IMR-90 (cell line): ENCODE measurements at regions not wholly inside any gene's neighbourhood (a gene's known extent, or its start where the extent isn't known, plus 50 kb on each side); places are given as distances from the start of the nearest gene placed in this dataset.

Experiments used
- ATAC-seq: fragments of 200-7000 bp; cut with Tn5 transposase; 2 replicates; pipeline ENCODE4 v1.9.1; 2020; ENCODE audit warnings: low read depth, mild to moderate bottlenecking, moderate library complexity
- BruUV-seq: library from RNA; stranded (reverse); fragments of 400-500 nt; replicated peaks from 2 replicates; lab custom pipeline; 2021; lab: Mats Ljungman, UMichigan
- CTCF ChIA-PET: fragments of 300-600 bp; formaldehyde crosslinking; extraction: SDS; loops from one replicate; lab custom pipeline; 2021; ENCODE audit warnings: antibody characterized with exemption; lab: Yijun Ruan, JAX
- POLR2A ChIA-PET: fragments of 300-600 bp; sonication (Branson Sonifier 250); formaldehyde crosslinking; loops from one replicate; lab custom pipeline; 2022; ENCODE audit warnings: antibody characterized with exemption; ENCODE audit not compliant: unreplicated experiment; lab: Charles Lee
- DNase-seq: peaks from one replicate; pipeline ENCODE4 v3.0.0; 2013
- H2AFZ ChIP-seq: replicated peaks from 2 replicates; pipeline ENCODE3; 2013; ENCODE audit warnings: low read length, mild to moderate bottlenecking; ENCODE audit not compliant: poor library complexity
- H2AK5ac ChIP-seq: 2 replicates; pipeline ENCODE4 v1.6.1; 2013; ENCODE audit warnings: low read depth, low read length, inconsistent platforms
- H2AK9ac ChIP-seq: replicated peaks from 2 replicates; pipeline ENCODE3; 2013; ENCODE audit warnings: mild to moderate bottlenecking, low read depth, low read length, moderate library complexity; ENCODE audit not compliant: poor library complexity
- H2BK120ac ChIP-seq: 2 replicates; pipeline ENCODE4 v1.6.1; 2013; ENCODE audit warnings: low read depth, low read length, inconsistent platforms
- H2BK15ac ChIP-seq: 3 replicates; pipeline ENCODE4 v1.6.1; 2013; ENCODE audit warnings: low read depth, low read length, inconsistent platforms
- H2BK20ac ChIP-seq: 2 replicates; pipeline ENCODE4 v1.6.1; 2013; ENCODE audit warnings: low read depth, mild to moderate bottlenecking, inconsistent platforms, low read length, moderate library complexity
- H2BK5ac ChIP-seq: 2 replicates; pipeline ENCODE4 v1.6.1; 2013; ENCODE audit warnings: mild to moderate bottlenecking, low read depth, low read length, inconsistent platforms; ENCODE audit not compliant: poor library complexity, severe bottlenecking
- H3K14ac ChIP-seq: replicated peaks from 2 replicates; pipeline ENCODE4 v1.6.1; 2013; ENCODE audit warnings: low read depth, low read length, inconsistent platforms
- H3K18ac ChIP-seq: 2 replicates; pipeline ENCODE4 v1.6.1; 2013; ENCODE audit warnings: low read depth, low read length, control low read depth
- H3K23ac ChIP-seq: 2 replicates; pipeline ENCODE4 v1.6.1; 2013; ENCODE audit warnings: low read depth, low read length, inconsistent platforms
- H3K27ac ChIP-seq: 2 replicates; pipeline ENCODE4 v1.5.1; 2013; ENCODE audit warnings: mild to moderate bottlenecking, control low read depth, low read length; ENCODE audit not compliant: insufficient read depth
- H3K27me3 ChIP-seq: 2 replicates; pipeline ENCODE4 v1.6.1; 2013; ENCODE audit warnings: low read length; ENCODE audit not compliant: control insufficient read depth, insufficient read depth
- H3K36me3 ChIP-seq: 2 replicates; pipeline ENCODE4 v1.6.1; 2013; ENCODE audit warnings: low read length, mixed read lengths; ENCODE audit not compliant: control insufficient read depth, insufficient read depth
- H3K4ac ChIP-seq: 2 replicates; pipeline ENCODE4 v1.6.1; 2013; ENCODE audit warnings: low read depth, low read length, inconsistent platforms
- H3K4me1 ChIP-seq: 2 replicates; pipeline ENCODE4 v1.6.1; 2013; ENCODE audit warnings: low read length, mixed read lengths; ENCODE audit not compliant: control insufficient read depth, insufficient read depth
- H3K4me2 ChIP-seq: 2 replicates; pipeline ENCODE4 v1.6.1; 2013; ENCODE audit warnings: low read depth, mild to moderate bottlenecking, control low read depth, low read length, moderate library complexity
- H3K4me3 ChIP-seq: 2 replicates; pipeline ENCODE4 v1.5.1; 2013; ENCODE audit warnings: low read depth, mild to moderate bottlenecking, control low read depth, low read length, moderate library complexity; ENCODE audit not compliant: insufficient read depth
- H3K56ac ChIP-seq: 2 replicates; pipeline ENCODE4 v1.6.1; 2013; ENCODE audit warnings: low read length, inconsistent platforms; ENCODE audit not compliant: insufficient read depth; ENCODE audit errors: extremely low read depth
- H3K79me1 ChIP-seq, 2 experiments: 2 replicates each; pipeline ENCODE4 v1.6.1; 2013; ENCODE audit warnings: low read length in 2 of 2, inconsistent platforms in 1 of 2, low read depth in 1 of 2
- H3K9ac ChIP-seq: 2 replicates; pipeline ENCODE4 v1.6.1; 2013; ENCODE audit warnings: low read depth, low read length, control low read depth
- H3K9me1 ChIP-seq: 2 replicates; pipeline ENCODE4 v1.6.1; 2013; ENCODE audit warnings: low read length, inconsistent platforms; ENCODE audit not compliant: insufficient read depth
- H3K9me3 ChIP-seq: 2 replicates; pipeline ENCODE4 v1.6.1; 2013; ENCODE audit warnings: low read length; ENCODE audit not compliant: control insufficient read depth, insufficient read depth
- H4K20me1 ChIP-seq: 2 replicates; pipeline ENCODE4 v1.6.1; 2013; ENCODE audit warnings: low read length, inconsistent platforms; ENCODE audit not compliant: insufficient read depth
- H4K5ac ChIP-seq: 2 replicates; pipeline ENCODE4 v1.6.1; 2013; ENCODE audit warnings: mild to moderate bottlenecking, low read depth, low read length, control low read depth
- H4K8ac ChIP-seq, 2 experiments: 2 replicates each; pipeline ENCODE4 v1.6.1; 2013; ENCODE audit warnings: low read depth in 2 of 2, low read length in 2 of 2, control low read depth in 1 of 2, inconsistent platforms in 1 of 2
- H4K91ac ChIP-seq: 2 replicates; pipeline ENCODE4 v1.6.1; 2013; ENCODE audit warnings: low read depth, low read length, inconsistent platforms; ENCODE audit not compliant: insufficient read depth
- BHLHE40 ChIP-seq: fragments of 150-350 bp; IDR thresholded peaks from 2 replicates; pipeline ENCODE4 v1.6.1; 2016; ENCODE audit warnings: mild to moderate bottlenecking, low read depth, low read length
- CEBPB ChIP-seq: IDR thresholded peaks from 2 replicates; pipeline ENCODE4 v1.6.1; 2012; ENCODE audit warnings: low read depth, low read length, improper control_type of control experiment
- CHD1 ChIP-seq: IDR thresholded peaks from 2 replicates; pipeline ENCODE4 v1.6.1; 2012; ENCODE audit warnings: low read depth, low read length, improper control_type of control experiment
- CTCF ChIP-seq: conservative IDR thresholded peaks from 2 replicates; pipeline ENCODE4 v1.5.1; 2012; ENCODE audit warnings: mild to moderate bottlenecking, low read depth, low read length, improper control_type of control experiment
- ELK1 ChIP-seq: fragments of 150-350 bp; IDR thresholded peaks from 2 replicates; pipeline ENCODE4 v1.6.1; 2016; ENCODE audit warnings: low read depth, mild to moderate bottlenecking, low read length, moderate library complexity, borderline replicate concordance
- FOS ChIP-seq: fragments of 150-350 bp; IDR thresholded peaks from 2 replicates; pipeline ENCODE4 v1.6.1; 2016; ENCODE audit warnings: low read depth, low read length
- MAFK ChIP-seq: IDR thresholded peaks from 2 replicates; pipeline ENCODE4 v1.6.1; 2012; ENCODE audit warnings: low read depth, low read length, improper control_type of control experiment
- MAZ ChIP-seq: IDR thresholded peaks from 2 replicates; pipeline ENCODE4 v1.6.1; 2012; ENCODE audit warnings: low read depth, mild to moderate bottlenecking, low read length, improper control_type of control experiment, moderate library complexity, borderline replicate concordance
- MXI1 ChIP-seq: IDR thresholded peaks from 2 replicates; pipeline ENCODE4 v1.6.1; 2012; ENCODE audit warnings: low read depth, mild to moderate bottlenecking, low read length, moderate library complexity, borderline replicate concordance
- NFE2L2 ChIP-seq: fragments of 150-350 bp; IDR thresholded peaks from 2 replicates; pipeline ENCODE4 v1.6.1; 2016; ENCODE audit warnings: low read depth, mild to moderate bottlenecking, low read length
- POLR2A ChIP-seq: IDR thresholded peaks from 2 replicates; pipeline ENCODE4 v1.6.1; 2012; ENCODE audit warnings: mild to moderate bottlenecking, low read depth, low read length
- RAD21 ChIP-seq: IDR thresholded peaks from 2 replicates; pipeline ENCODE4 v1.6.1; 2012; ENCODE audit warnings: low read length, improper control_type of control experiment
- RCOR1 ChIP-seq: IDR thresholded peaks from 2 replicates; pipeline ENCODE4 v1.6.1; 2012; ENCODE audit warnings: mild to moderate bottlenecking, low read length, improper control_type of control experiment; ENCODE audit not compliant: insufficient replicate concordance
- RFX5 ChIP-seq: IDR thresholded peaks from 2 replicates; pipeline ENCODE4 v1.8.0; 2012; ENCODE audit warnings: low read depth, mild to moderate bottlenecking, low read length, moderate library complexity
- SMC3 ChIP-seq: fragments of 150-350 bp; IDR thresholded peaks from 2 replicates; pipeline ENCODE4 v1.6.1; 2016; ENCODE audit warnings: low read depth, mild to moderate bottlenecking, antibody characterized with exemption, low read length, moderate library complexity
- WGBS, 2 experiments: methylation state at CpG; one replicate each; pipeline versions ENCODE4 v1.1.5 to v1.1.7; 2013; ENCODE audit warnings: missing lambda C conversion rate in 2 of 2; ENCODE audit not compliant: insufficient read length in 1 of 2; ENCODE audit errors: extremely low coverage in 2 of 2; 5-methylcytosine and 5-hydroxymethylcytosine counted together
- dilution Hi-C: fragments of 300-500 bp; cut with HindIII; formaldehyde crosslinking; loops from one replicate; pipeline ENCODE4 v1.14.3; 2018; ENCODE audit warnings: low sequenced_read_pairs; ENCODE audit not compliant: unreplicated experiment
- in situ Hi-C: fragments of 300-500 bp; cut with MboI; formaldehyde crosslinking; loops from 3 replicates; pipeline ENCODE4 v1.14.3; 2019; ENCODE audit warnings: low sequenced_read_pairs, inconsistent platforms, mixed read lengths
- intact Hi-C: fragments of 100-400 bp; cut with micrococcal nuclease; formaldehyde crosslinking; loops from 2 replicates; pipeline ENCODE4 v1.10.0; 2022
- TF ChIP-seq, protein P1 (sequence below): fragments of 150-350 bp; IDR thresholded peaks from 2 replicates; pipeline ENCODE4 v1.6.1; 2017; ENCODE audit warnings: mild to moderate bottlenecking, antibody characterized with exemption, low read length, low read depth

GRCh38 chr2:122795763-122796162 is 1040.3 kb downstream of the TSN start:
- POLR2A ChIA-PET, result no interaction called here
- Histone ChIP-seq H2BK5ac (no peak overlapping the region), H3K9me1 (no peaks in the 10 kb centered on the region), H2BK15ac (no peak overlapping the region), H3K23ac (no peak overlapping the region), H3K4me1 (no peaks in the 10 kb centered on the region), H4K8ac (no peak overlapping the region), H2BK120ac (no peak overlapping the region), H2BK20ac (no peak overlapping the region), H4K5ac (no peak overlapping the region), H3K27me3 (no peaks in the 10 kb centered on the region), H3K4me2 (no peak overlapping the region), H3K36me3 (no peaks in the 10 kb centered on the region), H3K18ac (no peak overlapping the region), H4K20me1 (no peaks in the 10 kb centered on the region), H4K91ac (no peak overlapping the region), H3K14ac (no peak overlapping the region), H3K27ac (no peak overlapping the region), H3K4me3 (no peak overlapping the region), H3K9ac (no peak overlapping the region), H3K79me1 (no peaks in the 10 kb centered on the region), H2AK9ac (no peak overlapping the region), H3K4ac (no peak overlapping the region), H2AK5ac (no peak overlapping the region), H2AFZ (no peak overlapping the region), H3K9me3 (peaks cover 8% of the 10 kb centered on the region), H3K56ac (no peak overlapping the region)
- intact Hi-C loops, result no loop called here
- in situ Hi-C loops, result no loop called here
- no peak for TF ChIP-seq CEBPB
- TF ChIP-seq BHLHE40, result no peak
- TF ChIP-seq RFX5, result no peak
- no peak for TF ChIP-seq RAD21
- TF ChIP-seq, protein P1, sequence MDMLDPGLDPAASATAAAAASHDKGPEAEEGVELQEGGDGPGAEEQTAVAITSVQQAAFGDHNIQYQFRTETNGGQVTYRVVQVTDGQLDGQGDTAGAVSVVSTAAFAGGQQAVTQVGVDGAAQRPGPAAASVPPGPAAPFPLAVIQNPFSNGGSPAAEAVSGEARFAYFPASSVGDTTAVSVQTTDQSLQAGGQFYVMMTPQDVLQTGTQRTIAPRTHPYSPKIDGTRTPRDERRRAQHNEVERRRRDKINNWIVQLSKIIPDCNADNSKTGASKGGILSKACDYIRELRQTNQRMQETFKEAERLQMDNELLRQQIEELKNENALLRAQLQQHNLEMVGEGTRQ, result no peak
- TF ChIP-seq FOS, result no peak
- TF ChIP-seq MAFK, result no peak
- no peak for TF ChIP-seq ELK1
- no peak for TF ChIP-seq CHD1
- TF ChIP-seq RCOR1, result no peak
- TF ChIP-seq MAZ, result no peak
- no peak for TF ChIP-seq SMC3
- TF ChIP-seq NFE2L2, result no peak
- no peak for TF ChIP-seq MXI1
- TF ChIP-seq CTCF, result no peak
- TF ChIP-seq POLR2A, result no peak
- no peak for ATAC-seq
- no CpG with 5 or more reads among the region's 5 CpGs for WGBS, 2 experiments
- DNase-seq, result no peak
- CTCF ChIA-PET, result no interaction called here
- no TSS peak for BruUV-seq
- dilution Hi-C loops, result no loop called here
